PC-3 (cell line): ENCODE measurements at regions not wholly inside any gene's neighbourhood (a gene's known extent, or its start where the extent isn't known, plus 50 kb on each side); places are given as distances from the start of the nearest gene placed in this dataset.
A peak's percentile ranks its signal among the peaks of the same experiment; 100 is the strongest.

Source experiments
- CTCF ChIP-seq: fragments of 300-600 bp; sonication (generic); conservative IDR thresholded peaks from 2 replicates; pipeline ENCODE4 v1.5.1; 2017; ENCODE audit warnings: antibody characterized with exemption, low read depth, mild to moderate bottlenecking, low read length
- EZH2 ChIP-seq: fragments of 300-600 bp; sonication (generic); IDR thresholded peaks from one replicate; pipeline ENCODE4 v1.6.1; 2017; ENCODE audit warnings: antibody characterized with exemption, mild to moderate bottlenecking, low read length; ENCODE audit not compliant: unreplicated experiment
- EZH2phosphoT487 ChIP-seq: fragments of 300-600 bp; sonication (generic); IDR thresholded peaks from 2 replicates; pipeline ENCODE4 v1.6.1; 2018; ENCODE audit warnings: mild to moderate bottlenecking, antibody characterized with exemption, low read length, borderline replicate concordance

- TF ChIP-seq CTCF (peak; percentile 25; the same call in 1 of the 2 replicates), EZH2 (no peak), EZH2phosphoT487 (no peak)
Observed at GRCh38 chr4:77432717-77433417, 172.8 kb upstream of the CXCL13 start.
